HCT116 (cell line): ENCODE measurements at regions not wholly inside any gene's neighbourhood (a gene's known extent, or its start where the extent isn't known, plus 50 kb on each side); places are given as distances from the start of the nearest gene placed in this dataset.

ENCODE experiments used
- ATAC-seq: fragments of 200-7000 bp; cut with Tn5 transposase; 2 replicates; pipeline ENCODE4 v1.9.1; 2020; ENCODE audit warnings: mild to moderate bottlenecking, moderate library complexity
- BruUV-seq: library from RNA; stranded (reverse); fragments of 400-500 nt; replicated peaks from 2 replicates; lab custom pipeline; 2021; lab: Mats Ljungman, UMichigan
- CTCF ChIA-PET: fragments of 300-600 bp; sonication (Branson Sonifier 250); formaldehyde crosslinking; loops from one replicate; lab custom pipeline; 2021; ENCODE audit warnings: antibody characterized with exemption; lab: Charles Lee
- POLR2A ChIA-PET: fragments of 300-600, 350-600 bp; sonication (Branson Sonifier 250); formaldehyde crosslinking; loops from one replicate; lab custom pipeline; 2021; ENCODE audit warnings: antibody characterized with exemption; lab: Charles Lee
- RAD21 ChIA-PET, 2 experiments: fragments of 300-600 bp; sonication (Branson Sonifier 250); formaldehyde crosslinking; loops; one replicate each; lab custom pipeline; 2023; ENCODE audit warnings: low total read pairs in 2 of 2; ENCODE audit not compliant: uncharacterized antibody in 2 of 2, unreplicated experiment in 2 of 2, low non-redundant PET in 1 of 2; lab: Charles Lee
- DNase-seq: peaks from one replicate; pipeline ENCODE4 v3.0.0-alpha.2; 2010; ENCODE audit warnings: low read depth, low spot score
- H2AFZ ChIP-seq: fragments of 200-600 bp; shearing (Covaris generic), sonication (generic); 2 replicates; pipeline ENCODE4 v1.6.1; 2017; ENCODE audit warnings: low read depth, mixed run types, mixed read lengths, antibody characterized with exemption, low read length; ENCODE audit not compliant: poor library complexity, severe bottlenecking
- H3K27ac ChIP-seq: 2 replicates; pipeline ENCODE4 v1.5.1; 2012; ENCODE audit warnings: low read depth, low read length
- H3K27me3 ChIP-seq: fragments of 200-600 bp; sonication (generic); 2 replicates; pipeline ENCODE4 v1.6.1; 2016; ENCODE audit warnings: mixed run types, low read length, mixed read lengths; ENCODE audit not compliant: insufficient read depth
- H3K36me3 ChIP-seq, 2 experiments: fragments of 200-500 bp in 1 of 2; fragments of 200-600 bp in 1 of 2; sonication (Bioruptor generic) in 1 of 2; sonication (generic) in 1 of 2; 2 replicates each; pipeline versions ENCODE4 v1.5.1 to v1.6.1; 2014 to 2016; ENCODE audit warnings: low read length in 2 of 2, inconsistent platforms in 1 of 2, mixed read lengths in 1 of 2, mixed run types in 1 of 2; ENCODE audit not compliant: insufficient read depth in 2 of 2, control insufficient read depth in 1 of 2
- H3K4me1 ChIP-seq, 2 experiments: fragments of 200-600 bp in 1 of 2; sonication (generic) in 1 of 2; 2 replicates each; pipeline versions ENCODE4 v1.5.1 to v1.6.1; 2012 to 2017; ENCODE audit warnings: low read length in 2 of 2, inconsistent platforms in 1 of 2, mild to moderate bottlenecking in 1 of 2, mixed read lengths in 1 of 2, mixed run types in 1 of 2, moderate library complexity in 1 of 2; ENCODE audit not compliant: insufficient read depth in 2 of 2, control insufficient read depth in 1 of 2
- H3K4me2 ChIP-seq: fragments of 200-600 bp; sonication (generic); 2 replicates; pipeline ENCODE4 v1.6.1; 2017; ENCODE audit warnings: mixed run types, low read length, mixed read lengths
- H3K4me3 ChIP-seq, 2 experiments: fragments of 200-600 bp in 1 of 2; sonication (generic) in 1 of 2; replicated peaks in 1 of 2; 2 replicates each; pipeline ENCODE4 v1.5.1; 2011 to 2016; ENCODE audit warnings: low read length in 2 of 2, control low read depth in 1 of 2, low read depth in 1 of 2, mild to moderate bottlenecking in 1 of 2, mixed read lengths in 1 of 2, mixed run types in 1 of 2
- H3K79me2 ChIP-seq: fragments of 200-600 bp; sonication (generic); 2 replicates; pipeline ENCODE4 v1.6.1; 2017; ENCODE audit warnings: mild to moderate bottlenecking, mixed run types, low read length, moderate library complexity, mixed read lengths; ENCODE audit not compliant: insufficient read depth
- H3K9ac ChIP-seq: fragments of 200-600 bp; sonication (generic); 2 replicates; pipeline ENCODE4 v1.6.1; 2016; ENCODE audit warnings: low read length, mixed read lengths
- H3K9me2 ChIP-seq: fragments of 200-600 bp; sonication (generic), shearing (Covaris generic); 2 replicates; pipeline ENCODE4 v1.6.1; 2017; ENCODE audit warnings: mixed run types, mild to moderate bottlenecking, moderate library complexity; ENCODE audit not compliant: insufficient read depth
- H3K9me3 ChIP-seq, 2 experiments: fragments of 200-500 bp in 1 of 2; fragments of 200-600 bp in 1 of 2; sonication (Bioruptor generic) in 1 of 2; sonication (generic) in 1 of 2; 2 replicates each; pipeline ENCODE4 v1.6.1; 2014 to 2017; ENCODE audit warnings: low read length in 2 of 2, mixed read lengths in 2 of 2, inconsistent platforms in 1 of 2, low read depth in 1 of 2, mild to moderate bottlenecking in 1 of 2, mixed run types in 1 of 2, moderate library complexity in 1 of 2; ENCODE audit not compliant: control insufficient read depth in 1 of 2, insufficient read depth in 1 of 2
- H4K20me1 ChIP-seq: fragments of 200-600 bp; sonication (generic), shearing (Covaris generic); 2 replicates; pipeline ENCODE4 v1.6.1; 2017; ENCODE audit warnings: mixed run types, mild to moderate bottlenecking, moderate library complexity; ENCODE audit not compliant: insufficient read depth
- EGR1 ChIP-seq: IDR thresholded peaks from 2 replicates; pipeline ENCODE4 v1.6.1; 2012; ENCODE audit warnings: low read depth
- FOSL1 ChIP-seq: IDR thresholded peaks from 2 replicates; pipeline ENCODE4 v1.6.1; 2012; ENCODE audit warnings: low read depth
- POLR2A ChIP-seq: IDR thresholded peaks from 2 replicates; pipeline ENCODE4 v1.7.0; 2011; ENCODE audit warnings: borderline replicate concordance; ENCODE audit not compliant: insufficient read depth, insufficient read length; ENCODE audit errors: extremely low read depth
- POLR2AphosphoS5 ChIP-seq: IDR thresholded peaks from 2 replicates; pipeline ENCODE4 v1.6.1; 2011; ENCODE audit warnings: mild to moderate bottlenecking, low read depth, low read length, moderate library complexity
- RAD21 ChIP-seq: IDR thresholded peaks from 2 replicates; pipeline ENCODE4 v1.6.1; 2012; ENCODE audit warnings: low read depth, mild to moderate bottlenecking
- REST ChIP-seq: IDR thresholded peaks from 2 replicates; pipeline ENCODE4 v1.6.1; 2012; ENCODE audit warnings: low read depth
- SIN3A ChIP-seq: IDR thresholded peaks from 2 replicates; pipeline ENCODE4 v1.6.1; 2012; ENCODE audit warnings: low read depth
- SRF ChIP-seq: IDR thresholded peaks from 2 replicates; pipeline ENCODE4 v1.6.1; 2012; ENCODE audit warnings: low read depth
- TCF7L2 ChIP-seq: IDR thresholded peaks from 2 replicates; pipeline ENCODE4 v1.7.0; 2011; ENCODE audit warnings: borderline replicate concordance, inconsistent platforms; ENCODE audit not compliant: insufficient read depth, insufficient read length; ENCODE audit errors: extremely low read depth
- YY1 ChIP-seq: IDR thresholded peaks from 2 replicates; pipeline ENCODE4 v1.6.1; 2011; ENCODE audit warnings: low read length, low read depth, moderate library complexity, mild to moderate bottlenecking; ENCODE audit not compliant: insufficient replicate concordance; ENCODE audit errors: extremely low read depth
- ZBTB33 ChIP-seq: IDR thresholded peaks from 2 replicates; pipeline ENCODE4 v1.6.1; 2011; ENCODE audit warnings: mild to moderate bottlenecking, low read length, moderate library complexity; ENCODE audit not compliant: insufficient replicate concordance; ENCODE audit errors: extremely low read depth
- ZFX ChIP-seq: fragments of 450-650 bp; IDR thresholded peaks from 2 replicates; pipeline ENCODE4 v1.6.1; 2017
- ZNF274 ChIP-seq: fragments of 200-500 bp; sonication (Bioruptor generic); IDR thresholded peaks from 2 replicates; pipeline ENCODE4 v1.6.1; 2014; ENCODE audit warnings: mild to moderate bottlenecking, low read depth, low read length, inconsistent platforms
- intact Hi-C: fragments of 100-400 bp; cut with micrococcal nuclease; formaldehyde crosslinking; loops from 2 replicates; pipeline ENCODE4 v1.10.0; 2022
- TF ChIP-seq, protein P1 (sequence below), 3 experiments: fragments of 200-600 bp in 1 of 3; sonication (generic) in 1 of 3; IDR thresholded peaks in 2 of 3; conservative IDR thresholded peaks in 1 of 3; 2 replicates each; pipeline ENCODE4 v1.5.1; 2012 to 2017; ENCODE audit warnings: low read depth in 2 of 3, low read length in 2 of 3, antibody characterized with exemption in 1 of 3, borderline replicate concordance in 1 of 3, control low read depth in 1 of 3, mild to moderate bottlenecking in 1 of 3, mixed read lengths in 1 of 3, mixed run types in 1 of 3, moderate library complexity in 1 of 3; ENCODE audit not compliant: insufficient read depth in 1 of 3

- TF ChIP-seq ZBTB33 (no peak), TCF7L2 (no peak), SIN3A (no peak), ZFX (no peak), SRF (no peak), REST (no peak), POLR2AphosphoS5 (no peak), ZNF274 (no peak)
Observed at GRCh38 chr12:102601621-102602020, 121.3 kb upstream of the IGF1 start (continued).

- ChIA-PET RAD21 (no interaction called here), CTCF (no interaction called here), POLR2A (no interaction called here)
- Histone ChIP-seq H2AFZ (no peak overlapping the region), H3K9ac (no peak overlapping the region), H3K27ac (no peak overlapping the region), H3K9me2 (no peaks in the 10 kb centered on the region), H3K79me2 (no peaks in the 10 kb centered on the region), H3K4me2 (no peak overlapping the region), H3K4me3 (no peak overlapping the region), H3K4me1 (no peaks in the 10 kb centered on the region), H3K9me3 (no peaks in the 10 kb centered on the region), H4K20me1 (no peaks in the 10 kb centered on the region), H3K27me3 (peaks cover 9% of the 10 kb centered on the region; the same call in 1 of the 2 replicates), H3K36me3 (no peaks in the 10 kb centered on the region)
- ATAC-seq (no peak), DNase-seq (no peak)
- intact Hi-C loops: no loop called here
- TF ChIP-seq, protein P1, sequence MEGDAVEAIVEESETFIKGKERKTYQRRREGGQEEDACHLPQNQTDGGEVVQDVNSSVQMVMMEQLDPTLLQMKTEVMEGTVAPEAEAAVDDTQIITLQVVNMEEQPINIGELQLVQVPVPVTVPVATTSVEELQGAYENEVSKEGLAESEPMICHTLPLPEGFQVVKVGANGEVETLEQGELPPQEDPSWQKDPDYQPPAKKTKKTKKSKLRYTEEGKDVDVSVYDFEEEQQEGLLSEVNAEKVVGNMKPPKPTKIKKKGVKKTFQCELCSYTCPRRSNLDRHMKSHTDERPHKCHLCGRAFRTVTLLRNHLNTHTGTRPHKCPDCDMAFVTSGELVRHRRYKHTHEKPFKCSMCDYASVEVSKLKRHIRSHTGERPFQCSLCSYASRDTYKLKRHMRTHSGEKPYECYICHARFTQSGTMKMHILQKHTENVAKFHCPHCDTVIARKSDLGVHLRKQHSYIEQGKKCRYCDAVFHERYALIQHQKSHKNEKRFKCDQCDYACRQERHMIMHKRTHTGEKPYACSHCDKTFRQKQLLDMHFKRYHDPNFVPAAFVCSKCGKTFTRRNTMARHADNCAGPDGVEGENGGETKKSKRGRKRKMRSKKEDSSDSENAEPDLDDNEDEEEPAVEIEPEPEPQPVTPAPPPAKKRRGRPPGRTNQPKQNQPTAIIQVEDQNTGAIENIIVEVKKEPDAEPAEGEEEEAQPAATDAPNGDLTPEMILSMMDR (IDR thresholded peaks at IDR 0.05 in 2 of 3, conservative IDR thresholded peaks at IDR 0.05 in 1 of 3; ENCODE audit: borderline replicate concordance in 1 of 3, insufficient read depth in 1 of 3, low read depth in 2 of 3, low read length in 2 of 3): no peak
- TF ChIP-seq ZFX (no peak), POLR2A (no peak), ZBTB33 (no peak), SIN3A (no peak), FOSL1 (no peak), RAD21 (no peak), TCF7L2 (no peak), EGR1 (no peak), YY1 (no peak)
- BruUV-seq: no TSS peak
Observed at GRCh38 chr12:102596687-102597086, 116.3 kb upstream of the IGF1 start.
